Cardiac muscle cell (in vitro differentiated cells and primary cell): ENCODE measurements at regions not wholly inside any gene's neighbourhood (a gene's known extent, or its start where the extent isn't known, plus 50 kb on each side); places are given as distances from the start of the nearest gene placed in this dataset.
"Not testable (repeated sequence)": the region's sequence is repeated elsewhere in the genome, so short reads cannot be mapped to it uniquely, and the experiment has no call there.

ENCODE experiments used
- DNase-seq, 2 donors: peaks; one replicate each; pipeline versions ENCODE4 v3.0.0 to v3.0.0-alpha.2; 2010 to 2017; ENCODE audit warnings: low read depth in 1 of 2, low spot score in 1 of 2
- H3K27ac ChIP-seq: fragments of 200-600 bp; sonication (generic); 2 replicates; pipeline ENCODE4 v1.5.1; 2016
- H3K27me3 ChIP-seq: fragments of 200-600 bp; sonication (generic); 2 replicates; pipeline ENCODE4 v1.6.0; 2016; ENCODE audit warnings: control low read depth
- H3K36me3 ChIP-seq: fragments of 200-600 bp; sonication (generic); 2 replicates; pipeline ENCODE4 v1.5.1; 2016; ENCODE audit warnings: control low read depth
- H3K4me1 ChIP-seq: fragments of 200-600 bp; sonication (generic); 2 replicates; pipeline ENCODE4 v1.8.1; 2017; ENCODE audit warnings: low read depth, mild to moderate bottlenecking, mixed run types
- H3K4me3 ChIP-seq: fragments of 200-600 bp; sonication (generic); 2 replicates; pipeline ENCODE4 v1.5.1; 2016; ENCODE audit warnings: mild to moderate bottlenecking
- H3K9me3 ChIP-seq: fragments of 200-600 bp; sonication (generic); 2 replicates; pipeline ENCODE4 v1.5.1; 2017; ENCODE audit warnings: low read depth, mild to moderate bottlenecking, control low read depth
- TF ChIP-seq, protein P1 (sequence below): IDR thresholded peaks from 2 replicates; pipeline ENCODE4 v1.5.1; 2012; ENCODE audit warnings: low read depth, mild to moderate bottlenecking, low read length

- Histone ChIP-seq H3K4me1 (peaks cover 3% of the 10 kb centered on the region), H3K36me3 (no peaks in the 10 kb centered on the region), H3K4me3 (no peak overlapping the region), H3K9me3 (no peaks in the 10 kb centered on the region), H3K27ac (no peak overlapping the region), H3K27me3 (no peaks in the 10 kb centered on the region)
- TF ChIP-seq, protein P1, sequence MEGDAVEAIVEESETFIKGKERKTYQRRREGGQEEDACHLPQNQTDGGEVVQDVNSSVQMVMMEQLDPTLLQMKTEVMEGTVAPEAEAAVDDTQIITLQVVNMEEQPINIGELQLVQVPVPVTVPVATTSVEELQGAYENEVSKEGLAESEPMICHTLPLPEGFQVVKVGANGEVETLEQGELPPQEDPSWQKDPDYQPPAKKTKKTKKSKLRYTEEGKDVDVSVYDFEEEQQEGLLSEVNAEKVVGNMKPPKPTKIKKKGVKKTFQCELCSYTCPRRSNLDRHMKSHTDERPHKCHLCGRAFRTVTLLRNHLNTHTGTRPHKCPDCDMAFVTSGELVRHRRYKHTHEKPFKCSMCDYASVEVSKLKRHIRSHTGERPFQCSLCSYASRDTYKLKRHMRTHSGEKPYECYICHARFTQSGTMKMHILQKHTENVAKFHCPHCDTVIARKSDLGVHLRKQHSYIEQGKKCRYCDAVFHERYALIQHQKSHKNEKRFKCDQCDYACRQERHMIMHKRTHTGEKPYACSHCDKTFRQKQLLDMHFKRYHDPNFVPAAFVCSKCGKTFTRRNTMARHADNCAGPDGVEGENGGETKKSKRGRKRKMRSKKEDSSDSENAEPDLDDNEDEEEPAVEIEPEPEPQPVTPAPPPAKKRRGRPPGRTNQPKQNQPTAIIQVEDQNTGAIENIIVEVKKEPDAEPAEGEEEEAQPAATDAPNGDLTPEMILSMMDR, result no peak
- DNase-seq, result no peak
Measured at GRCh38 chrX:92241249-92241648, 462.1 kb downstream of the PCDH11X start.

DNA sequence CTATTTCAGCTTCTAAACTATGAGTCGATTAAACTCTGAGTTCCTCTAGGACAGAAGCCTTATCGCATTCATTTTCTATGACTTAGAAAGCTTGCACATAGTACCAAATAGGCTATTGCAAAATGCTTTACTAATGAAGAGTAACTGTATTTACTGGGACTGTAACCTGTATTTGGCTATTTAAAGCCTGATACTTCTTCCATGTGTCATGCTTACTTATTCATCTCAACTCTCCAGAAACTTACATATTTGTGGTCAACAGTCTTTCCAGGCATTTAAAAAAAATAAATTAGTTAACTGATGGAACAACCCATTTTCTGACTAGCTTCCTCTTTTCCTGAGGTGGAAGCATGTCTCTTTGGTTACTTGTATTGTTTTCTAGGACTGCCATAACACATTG, 467.9 kb downstream of the PCDH11X start:
- Histone ChIP-seq H3K27me3 (no peaks in the 10 kb centered on the region), H3K9me3 (no peaks in the 10 kb centered on the region), H3K27ac (no peak overlapping the region), H3K4me1 (peaks cover 3% of the 10 kb centered on the region), H3K4me3 (no peak overlapping the region), H3K36me3 (no peaks in the 10 kb centered on the region)
- DNase-seq, result peak in 1 of 2 donors; percentile 2
- TF ChIP-seq, protein P1, result no peak

- Histone ChIP-seq H3K4me3 (no peak overlapping the region), H3K27ac (no peak overlapping the region), H3K4me1 (peaks cover 2% of the 10 kb centered on the region), H3K36me3 (no peaks in the 10 kb centered on the region), H3K27me3 (no peaks in the 10 kb centered on the region), H3K9me3 (no peaks in the 10 kb centered on the region)
- TF ChIP-seq, protein P1, result no peak
- DNase-seq, result no peak
Measured at GRCh38 chrX:92249125-92249524, 469.9 kb downstream of the PCDH11X start.

DNA sequence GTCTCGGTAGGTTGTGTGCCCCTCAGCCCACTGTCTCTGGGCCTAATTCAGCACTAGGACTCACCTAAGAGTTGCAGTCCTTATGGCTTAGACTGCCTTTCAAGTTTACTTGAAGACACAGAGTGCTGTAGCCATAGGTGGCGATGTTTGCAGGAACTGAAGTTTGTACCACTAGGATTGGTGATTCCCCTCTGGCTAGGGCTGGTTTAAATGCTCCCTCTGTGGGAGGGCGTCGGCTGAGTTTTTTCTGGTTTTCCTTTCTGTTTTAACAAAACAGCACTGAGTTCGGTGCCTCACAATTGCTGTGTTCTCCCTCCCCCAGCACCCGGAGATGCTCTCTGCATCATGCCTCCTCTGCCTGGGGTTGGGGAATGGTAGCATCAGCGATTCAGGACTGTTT, 480.9 kb downstream of the PCDH11X start:
- no peak for DNase-seq
- Histone ChIP-seq H3K4me3 (no peak overlapping the region), H3K9me3 (no peaks in the 10 kb centered on the region), H3K27ac (no peak overlapping the region), H3K4me1 (no peaks in the 10 kb centered on the region), H3K36me3 (no peaks in the 10 kb centered on the region), H3K27me3 (no peaks in the 10 kb centered on the region)
- TF ChIP-seq, protein P1, result no peak

DNA sequence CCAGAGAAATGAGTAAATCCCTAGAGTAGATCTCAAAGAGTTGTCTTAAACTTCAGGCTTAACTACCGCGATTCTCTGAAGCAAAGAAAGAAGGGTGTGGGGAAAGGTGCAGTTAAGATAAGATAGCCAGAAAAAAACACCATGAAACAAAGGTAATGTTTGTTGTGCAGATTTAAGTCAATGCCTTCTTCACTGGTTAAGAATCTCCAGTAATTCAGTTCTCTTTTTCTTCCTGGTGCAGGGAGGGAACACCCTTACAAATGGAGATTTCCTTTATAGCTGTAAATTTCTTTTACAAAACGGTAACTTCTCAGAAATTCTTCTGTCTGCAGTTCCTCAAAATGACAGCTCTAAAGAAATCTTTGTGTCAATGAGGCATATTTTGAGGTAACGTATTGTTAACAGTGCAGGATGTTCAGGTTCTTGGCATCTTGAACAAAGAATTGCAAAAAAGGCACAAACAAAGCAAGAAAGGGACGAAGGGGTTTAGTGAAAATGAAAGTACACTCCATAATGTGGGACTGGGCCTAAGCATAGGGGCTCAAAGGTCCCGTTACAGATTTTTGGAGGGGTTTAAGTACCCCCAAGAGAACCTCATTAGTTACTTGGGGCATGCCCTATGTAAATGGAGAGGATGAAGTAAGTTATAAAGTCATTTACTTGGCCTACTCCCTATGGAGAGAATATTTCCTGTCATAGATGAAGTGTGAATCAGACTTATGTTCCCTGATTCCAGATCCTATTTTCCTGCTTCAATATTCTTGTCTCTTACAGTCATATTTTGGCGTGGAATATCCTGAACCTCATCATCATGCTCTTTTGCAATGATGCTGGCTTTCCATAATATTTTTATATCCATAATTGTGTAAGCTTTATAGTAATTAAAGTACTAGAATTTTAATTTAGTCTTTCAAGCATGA, 492.0 kb downstream of the PCDH11X start:
- no peaks in the 10 kb centered on the region for H3K36me3 ChIP-seq
- no peaks in the 10 kb centered on the region for H3K4me1 ChIP-seq
- DNase-seq, result no peak
- H3K4me3 ChIP-seq, result no peak overlapping the region
- no peaks in the 10 kb centered on the region for H3K27me3 ChIP-seq
- no peak overlapping the region for H3K27ac ChIP-seq
- TF ChIP-seq, protein P1, result no peak
- no peaks in the 10 kb centered on the region for H3K9me3 ChIP-seq

DNA sequence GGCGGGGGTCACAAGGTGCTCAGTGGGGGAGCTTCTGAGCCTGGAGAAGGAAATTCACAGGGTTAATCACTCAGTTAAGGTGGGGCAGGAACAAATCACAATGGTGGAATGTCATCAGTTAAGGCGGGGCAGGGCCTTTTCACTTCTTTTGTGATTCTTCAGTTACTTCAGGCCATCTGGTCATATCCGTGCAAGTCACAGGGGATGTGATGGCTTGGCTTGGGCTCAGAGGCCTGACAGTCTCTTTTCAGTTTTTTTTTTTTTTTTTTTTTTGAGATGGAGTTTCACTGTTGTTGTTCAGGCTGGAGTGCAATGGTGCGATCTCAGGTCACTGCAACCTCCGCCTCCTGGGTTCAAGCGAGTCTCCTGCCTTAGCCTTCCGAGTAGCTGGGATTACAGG, 499.4 kb downstream of the PCDH11X start:
- H3K4me1 ChIP-seq, H3K36me3 ChIP-seq, H3K4me3 ChIP-seq, H3K27me3 ChIP-seq, H3K9me3 ChIP-seq, DNase-seq, H3K27ac ChIP-seq: not testable (repeated sequence)

- not testable (repeated sequence) for H3K4me1 ChIP-seq, H3K27ac ChIP-seq, H3K27me3 ChIP-seq, DNase-seq, H3K4me3 ChIP-seq, H3K36me3 ChIP-seq, H3K9me3 ChIP-seq
Measured at GRCh38 chrX:92280347-92280746, 501.2 kb downstream of the PCDH11X start.
